Endodermal cell (in vitro differentiated cells): ENCODE measurements at regions not wholly inside any gene's neighbourhood (a gene's known extent, or its start where the extent isn't known, plus 50 kb on each side); places are given as distances from the start of the nearest gene placed in this dataset.

Experiments used
- DNase-seq: peaks from one replicate; pipeline ENCODE4 v3.0.0-alpha.2; 2017
- H3K27ac ChIP-seq: 2 replicates; pipeline ENCODE4 v1.5.1; 2013; ENCODE audit warnings: mild to moderate bottlenecking, low read depth, low read length, moderate library complexity
- H3K27me3 ChIP-seq: 2 replicates; pipeline ENCODE4 v1.6.1; 2013; ENCODE audit warnings: mild to moderate bottlenecking, low read length, moderate library complexity; ENCODE audit not compliant: insufficient read depth, control insufficient read depth, poor library complexity, severe bottlenecking
- H3K36me3 ChIP-seq: 2 replicates; pipeline ENCODE4 v1.7.0; 2013; ENCODE audit warnings: mild to moderate bottlenecking, low read length, moderate library complexity; ENCODE audit not compliant: control insufficient read depth, insufficient read depth
- H3K4me1 ChIP-seq: one replicate; pipeline ENCODE4 v1.7.0; 2013; ENCODE audit warnings: low read length; ENCODE audit not compliant: control insufficient read depth, insufficient read depth
- H3K4me3 ChIP-seq: 2 replicates; pipeline ENCODE4 v1.5.1; 2013; ENCODE audit warnings: mild to moderate bottlenecking, low read length, moderate library complexity
- H3K9ac ChIP-seq: 2 replicates; pipeline ENCODE4 v1.6.1; 2013; ENCODE audit warnings: mild to moderate bottlenecking, low read length, moderate library complexity; ENCODE audit not compliant: poor library complexity, severe bottlenecking; ENCODE audit errors: extremely low read depth
- H3K9me3 ChIP-seq: 2 replicates; pipeline ENCODE4 v1.6.1; 2013; ENCODE audit warnings: mild to moderate bottlenecking, low read length, moderate library complexity; ENCODE audit not compliant: control insufficient read depth
- H3K27ac Mint-ChIP-seq: 2 replicates; pipeline ENCODE4 v1.8.0; 2020; ENCODE audit warnings: mixed read lengths
- H3K27me3 Mint-ChIP-seq: 2 replicates; pipeline ENCODE4 v1.8.0; 2021; ENCODE audit warnings: mild to moderate bottlenecking, mixed read lengths; ENCODE audit not compliant: insufficient read depth
- H3K36me3 Mint-ChIP-seq: 2 replicates; pipeline ENCODE4 v1.8.0; 2020; ENCODE audit warnings: low read depth, mixed read lengths
- H3K4me1 Mint-ChIP-seq: 2 replicates; pipeline ENCODE4 v1.8.0; 2020; ENCODE audit warnings: mixed read lengths
- H3K4me3 Mint-ChIP-seq: 2 replicates; pipeline ENCODE4 v1.8.0; 2020; ENCODE audit warnings: mild to moderate bottlenecking, moderate library complexity, mixed read lengths
- H3K9me3 Mint-ChIP-seq: 2 replicates; pipeline ENCODE4 v1.8.0; 2020; ENCODE audit warnings: mild to moderate bottlenecking, mixed read lengths
- CTCF ChIP-seq: fragments of 200-600 bp; sonication (generic); conservative IDR thresholded peaks from 2 replicates; pipeline ENCODE4 v1.5.0; 2021; ENCODE audit warnings: antibody characterized with exemption, mild to moderate bottlenecking
- WGBS, 2 experiments: methylation state at CpG; one replicate each; pipeline versions ENCODE4 v1.1.5 to v1.1.7; 2013; ENCODE audit warnings: missing lambda C conversion rate in 2 of 2, mixed read lengths in 1 of 2; ENCODE audit not compliant: insufficient coverage in 1 of 2, insufficient read length in 1 of 2; 5-methylcytosine and 5-hydroxymethylcytosine counted together

- Mint-ChIP-seq H3K27ac (no peak overlapping the region), H3K4me3 (no peak overlapping the region), H3K9me3 (no peaks in the 10 kb centered on the region), H3K27me3 (no peaks in the 10 kb centered on the region), H3K36me3 (no peaks in the 10 kb centered on the region), H3K4me1 (peaks cover 7% of the 10 kb centered on the region)
- H3K27me3 ChIP-seq = no peaks in the 10 kb centered on the region
- 93% methylated on average over 5 of the region's 5 CpGs for WGBS, 2 experiments
- no peak for DNase-seq
- no peaks in the 10 kb centered on the region for H3K4me1 ChIP-seq
- no peak for TF ChIP-seq CTCF
- H3K4me3 ChIP-seq = no peak overlapping the region
- H3K9ac ChIP-seq = no peak overlapping the region
- H3K36me3 ChIP-seq = no peaks in the 10 kb centered on the region
- no peaks in the 10 kb centered on the region for H3K9me3 ChIP-seq
- no peak overlapping the region for H3K27ac ChIP-seq
Observed at GRCh38 chr6:166719019-166719418, 92.0 kb upstream of the RPS6KA2 start.

GRCh38 chr6:166718516-166718915 is 91.5 kb upstream of the RPS6KA2 start:
- no peaks in the 10 kb centered on the region for H3K27me3 ChIP-seq
- no peaks in the 10 kb centered on the region for H3K9me3 ChIP-seq
- H3K9me3 Mint-ChIP-seq = no peaks in the 10 kb centered on the region
- no peaks in the 10 kb centered on the region for H3K4me1 ChIP-seq
- WGBS, 2 experiments = 85 to 94% methylated on average over 8 of the region's 8 CpGs
- no peaks in the 10 kb centered on the region for H3K27me3 Mint-ChIP-seq
- TF ChIP-seq CTCF = no peak
- peaks cover 7% of the 10 kb centered on the region for H3K4me1 Mint-ChIP-seq
- no peak for DNase-seq
- H3K27ac ChIP-seq = no peak overlapping the region
- no peaks in the 10 kb centered on the region for H3K36me3 ChIP-seq
- no peak overlapping the region for H3K27ac Mint-ChIP-seq
- no peak overlapping the region for H3K4me3 Mint-ChIP-seq
- no peaks in the 10 kb centered on the region for H3K36me3 Mint-ChIP-seq
- no peak overlapping the region for H3K9ac ChIP-seq
- H3K4me3 ChIP-seq = no peak overlapping the region

DNA sequence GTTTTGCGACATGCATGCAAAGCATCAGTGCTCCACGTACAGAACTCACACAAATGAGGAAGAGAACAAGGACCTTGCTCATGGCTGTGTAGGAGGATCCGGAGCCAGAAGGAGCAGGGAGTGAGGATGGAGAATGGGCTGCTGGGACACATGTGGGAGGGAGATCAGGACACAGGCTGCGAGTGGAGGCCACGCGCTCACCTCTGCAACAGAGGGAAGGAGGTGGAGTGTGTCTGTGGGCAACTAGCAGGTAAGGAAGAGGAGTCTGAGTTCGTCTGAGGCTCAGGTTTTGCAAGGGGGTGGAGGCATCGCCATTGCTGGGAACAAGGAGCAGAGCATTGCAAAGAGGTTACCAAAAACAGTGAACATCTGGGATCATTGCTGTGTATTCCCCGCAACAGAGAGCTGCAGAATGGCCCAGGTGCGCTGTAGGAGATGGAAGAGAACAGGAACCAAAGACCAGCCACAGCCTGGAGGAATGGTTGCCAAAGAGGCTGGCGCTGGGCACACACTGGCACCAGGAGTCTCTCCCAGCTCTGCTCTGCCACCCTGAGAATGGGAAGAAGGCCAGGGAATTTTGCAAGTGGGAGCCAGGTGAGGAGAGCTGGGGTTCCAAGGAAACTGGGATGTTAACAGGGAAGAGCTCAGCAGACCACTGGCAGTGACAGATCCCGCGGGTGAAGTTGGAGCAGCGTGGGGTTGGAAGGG is 90.0 kb upstream of the RPS6KA2 start:
- no peaks in the 10 kb centered on the region for H3K4me1 ChIP-seq
- TF ChIP-seq CTCF = no peak
- DNase-seq = no peak
- Mint-ChIP-seq H3K4me1 (peaks cover 10% of the 10 kb centered on the region), H3K4me3 (no peak overlapping the region), H3K27me3 (no peaks in the 10 kb centered on the region), H3K27ac (no peak overlapping the region), H3K36me3 (no peaks in the 10 kb centered on the region), H3K9me3 (no peaks in the 10 kb centered on the region)
- WGBS, 2 experiments = 94 to 95% methylated on average over 13 to 14 of the region's 14 CpGs
- H3K9ac ChIP-seq = no peak overlapping the region
- no peaks in the 10 kb centered on the region for H3K36me3 ChIP-seq
- no peaks in the 10 kb centered on the region for H3K27me3 ChIP-seq
- H3K9me3 ChIP-seq = no peaks in the 10 kb centered on the region
- H3K4me3 ChIP-seq = no peak overlapping the region
- no peak overlapping the region for H3K27ac ChIP-seq
